Muscle layer of colon (tissue), 2 donors: ENCODE measurements at regions not wholly inside any gene's neighbourhood (a gene's known extent, or its start where the extent isn't known, plus 50 kb on each side); places are given as distances from the start of the nearest gene placed in this dataset.

Experiments
- H3K27ac ChIP-seq: one replicate; pipeline ENCODE4 v1.7.0; 2013; ENCODE audit warnings: low read depth, mild to moderate bottlenecking, low read length, moderate library complexity
- H3K27me3 ChIP-seq, 2 donors: one replicate each; pipeline ENCODE4 v1.7.0; 2013; ENCODE audit warnings: low read length in 2 of 2, mild to moderate bottlenecking in 2 of 2; ENCODE audit not compliant: insufficient read depth in 2 of 2, control insufficient read depth in 1 of 2
- H3K36me3 ChIP-seq: one replicate; pipeline ENCODE4 v1.7.0; 2013; ENCODE audit warnings: mild to moderate bottlenecking, low read length; ENCODE audit not compliant: insufficient read depth
- H3K4me1 ChIP-seq: one replicate; pipeline ENCODE4 v1.7.0; 2013; ENCODE audit warnings: mild to moderate bottlenecking, low read length; ENCODE audit not compliant: insufficient read depth
- H3K4me3 ChIP-seq, 2 donors: one replicate each; pipeline ENCODE4 v1.7.0; 2013; ENCODE audit warnings: low read length in 2 of 2, low read depth in 1 of 2, mild to moderate bottlenecking in 1 of 2, moderate library complexity in 1 of 2
- H3K9ac ChIP-seq: one replicate; pipeline ENCODE4 v1.7.0; 2013; ENCODE audit warnings: low read length
- H3K9me3 ChIP-seq: one replicate; pipeline ENCODE4 v1.7.0; 2013; ENCODE audit warnings: mild to moderate bottlenecking, low read length
- donor health status: abdominal sarcoma.
- donor health status: Adenocarcinoma of cecum.

GRCh38 chr1:185491604-185492003 is 174.6 kb upstream of the IVNS1ABP start:
- H3K9ac ChIP-seq: no peak overlapping the region
- H3K27ac ChIP-seq: no peak overlapping the region
- no peaks in the 10 kb centered on the region for H3K36me3 ChIP-seq
- no peaks in the 10 kb centered on the region for H3K9me3 ChIP-seq
- H3K27me3 ChIP-seq: no peaks in the 10 kb centered on the region
- H3K4me3 ChIP-seq: no peak overlapping the region
- H3K4me1 ChIP-seq: no peaks in the 10 kb centered on the region

DNA sequence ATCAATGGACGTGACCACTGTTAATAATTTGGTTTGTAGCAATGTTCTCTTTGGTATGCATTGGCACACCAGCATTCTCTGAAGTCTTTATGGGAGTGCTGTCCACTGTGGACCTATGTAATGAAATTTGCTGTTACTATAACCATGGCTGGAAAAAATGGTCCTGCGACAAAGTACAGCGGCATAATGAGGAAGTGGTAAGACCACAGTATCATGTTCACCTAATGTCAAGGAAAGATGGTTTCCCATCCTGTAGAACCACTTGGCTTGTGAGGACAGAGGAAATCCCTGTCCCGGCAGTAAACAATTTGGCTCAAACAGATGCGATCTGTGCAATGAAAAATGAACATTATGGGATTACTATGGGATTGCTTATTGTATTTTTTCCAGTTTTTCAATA is 173.9 kb upstream of the IVNS1ABP start:
- H3K4me3 ChIP-seq: no peak overlapping the region
- no peak overlapping the region for H3K27ac ChIP-seq
- no peaks in the 10 kb centered on the region for H3K27me3 ChIP-seq
- no peak overlapping the region for H3K9ac ChIP-seq
- no peaks in the 10 kb centered on the region for H3K36me3 ChIP-seq
- no peaks in the 10 kb centered on the region for H3K4me1 ChIP-seq
- H3K9me3 ChIP-seq: no peaks in the 10 kb centered on the region

GRCh38 chr1:185489406-185489805 is 172.4 kb upstream of the IVNS1ABP start:
- no peak overlapping the region for H3K27ac ChIP-seq
- no peak overlapping the region for H3K4me3 ChIP-seq
- H3K9me3 ChIP-seq: no peaks in the 10 kb centered on the region
- H3K4me1 ChIP-seq: no peaks in the 10 kb centered on the region
- no peaks in the 10 kb centered on the region for H3K36me3 ChIP-seq
- H3K9ac ChIP-seq: no peak overlapping the region
- no peaks in the 10 kb centered on the region for H3K27me3 ChIP-seq

DNA sequence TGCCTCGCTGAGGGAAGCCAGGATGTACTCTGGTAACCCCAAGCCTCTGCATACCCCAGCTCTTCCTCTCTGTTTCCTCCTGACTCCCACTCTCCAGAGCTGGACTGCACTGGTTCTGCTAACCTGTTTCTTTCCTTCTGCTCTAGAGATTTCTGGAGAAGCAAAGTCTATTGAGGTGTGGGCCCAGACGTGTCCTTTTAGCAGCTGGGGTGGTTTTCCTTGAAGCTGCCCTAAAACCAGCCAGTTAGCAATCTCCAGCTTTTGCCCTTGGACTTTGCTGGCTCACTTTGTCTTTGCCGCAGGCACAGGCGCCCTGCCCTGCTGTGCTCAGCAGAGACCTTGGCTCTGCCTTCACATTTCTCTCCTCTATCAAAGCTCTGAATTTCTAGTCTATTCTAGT is 171.8 kb upstream of the IVNS1ABP start:
- no peak overlapping the region for H3K4me3 ChIP-seq
- no peaks in the 10 kb centered on the region for H3K36me3 ChIP-seq
- no peaks in the 10 kb centered on the region for H3K9me3 ChIP-seq
- H3K4me1 ChIP-seq: no peaks in the 10 kb centered on the region
- H3K27ac ChIP-seq: no peak overlapping the region
- no peaks in the 10 kb centered on the region for H3K27me3 ChIP-seq
- H3K9ac ChIP-seq: no peak overlapping the region

DNA sequence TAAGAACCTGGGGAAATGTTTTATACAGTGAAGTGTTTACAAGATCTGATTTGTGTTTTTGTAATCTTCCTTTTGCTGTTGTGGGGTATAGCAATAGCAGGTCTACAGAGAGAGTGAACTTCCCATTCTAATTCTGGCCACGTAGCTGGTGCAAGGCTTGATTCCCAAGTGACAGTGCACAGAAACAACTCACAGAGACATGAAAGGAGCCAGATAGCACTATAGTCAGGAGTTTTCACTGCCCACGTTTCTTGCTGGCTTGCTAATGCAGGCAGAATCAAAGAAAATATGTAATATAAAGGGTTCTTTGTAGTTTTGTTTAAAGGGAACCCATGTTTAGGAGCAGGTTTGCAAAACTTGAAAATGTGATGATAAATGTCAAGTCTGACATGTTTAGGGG is 170.9 kb upstream of the IVNS1ABP start:
- Histone ChIP-seq H3K9me3 (no peaks in the 10 kb centered on the region), H3K36me3 (no peaks in the 10 kb centered on the region), H3K4me1 (no peaks in the 10 kb centered on the region), H3K4me3 (no peak overlapping the region), H3K27me3 (no peaks in the 10 kb centered on the region), H3K9ac (no peak overlapping the region), H3K27ac (no peak overlapping the region)

GRCh38 chr1:185487026-185487425 is 170.0 kb upstream of the IVNS1ABP start:
- Histone ChIP-seq H3K27ac (no peak overlapping the region), H3K9ac (no peak overlapping the region), H3K4me3 (no peak overlapping the region), H3K9me3 (no peaks in the 10 kb centered on the region), H3K36me3 (no peaks in the 10 kb centered on the region), H3K27me3 (no peaks in the 10 kb centered on the region), H3K4me1 (no peaks in the 10 kb centered on the region)

- Histone ChIP-seq H3K27ac (no peak overlapping the region), H3K9me3 (no peaks in the 10 kb centered on the region), H3K9ac (no peak overlapping the region), H3K4me1 (no peaks in the 10 kb centered on the region), H3K4me3 (no peak overlapping the region), H3K36me3 (no peaks in the 10 kb centered on the region), H3K27me3 (no peaks in the 10 kb centered on the region)
Observed at GRCh38 chr1:185486346-185486745, 169.3 kb upstream of the IVNS1ABP start.

DNA sequence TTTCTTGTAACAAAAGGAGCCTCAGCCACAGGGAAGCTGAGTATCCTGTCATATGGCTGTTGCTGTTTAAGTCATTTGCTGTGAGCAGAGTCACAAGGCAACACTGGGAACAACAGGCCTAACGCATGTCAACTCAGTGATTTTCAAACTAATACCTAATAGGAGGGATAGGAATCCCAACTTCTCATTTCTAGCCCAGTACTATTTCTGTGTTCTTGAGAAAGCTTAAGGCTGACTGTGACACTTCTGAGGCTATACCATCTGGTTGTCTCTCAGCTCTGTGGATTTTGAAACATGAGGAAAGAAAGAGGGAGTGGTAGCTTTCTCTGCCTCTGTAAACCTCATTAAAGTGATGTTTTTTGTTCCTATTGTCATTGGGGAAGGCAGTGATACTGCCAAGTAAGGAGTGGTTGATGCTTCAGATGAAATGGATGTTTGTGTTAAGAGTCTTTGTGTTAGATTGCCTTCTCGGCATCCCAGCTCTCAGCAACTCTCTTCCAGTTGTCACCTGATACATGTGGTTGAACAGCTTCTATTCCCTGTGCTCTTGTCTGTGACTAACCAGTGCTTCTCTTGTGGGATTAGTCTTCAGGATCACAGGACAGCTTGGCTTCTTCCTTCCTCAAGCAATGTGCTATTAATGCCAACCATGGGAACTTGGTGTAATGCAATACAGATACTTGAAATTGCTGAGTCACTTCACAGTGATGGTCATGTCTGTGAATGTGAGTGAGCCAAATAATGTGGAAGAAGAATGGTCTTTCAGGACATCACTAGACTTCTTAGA is 166.8 kb upstream of the IVNS1ABP start:
- no peak overlapping the region for H3K27ac ChIP-seq
- no peaks in the 10 kb centered on the region for H3K27me3 ChIP-seq
- no peak overlapping the region for H3K4me3 ChIP-seq

DNA sequence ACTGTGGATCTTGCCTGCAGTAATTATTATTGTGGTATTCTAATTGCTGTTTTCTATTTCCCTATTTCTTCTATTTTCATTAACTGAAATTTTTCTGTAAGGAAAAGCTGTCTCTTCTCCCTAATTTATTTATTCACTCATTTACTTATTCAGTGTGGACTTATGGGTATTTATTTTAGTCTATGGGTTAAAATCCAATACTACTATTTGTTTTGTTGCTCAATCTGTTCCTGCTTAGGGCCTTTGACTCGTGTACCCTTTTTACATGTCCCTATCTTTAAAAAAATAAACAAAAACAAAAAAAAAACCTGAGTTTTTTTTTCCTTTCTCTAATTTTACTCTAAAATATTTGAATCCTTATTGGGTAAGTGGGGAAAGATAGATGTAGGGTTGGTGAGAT is 166.2 kb upstream of the IVNS1ABP start:
- Histone ChIP-seq H3K9me3 (no peaks in the 10 kb centered on the region), H3K27ac (no peak overlapping the region), H3K36me3 (no peaks in the 10 kb centered on the region), H3K9ac (no peak overlapping the region), H3K27me3 (no peaks in the 10 kb centered on the region), H3K4me1 (no peaks in the 10 kb centered on the region), H3K4me3 (no peak overlapping the region)

More for the DNA sequence above, 166.8 kb upstream of the IVNS1ABP start:
- Histone ChIP-seq H3K9me3 (no peaks in the 10 kb centered on the region), H3K36me3 (no peaks in the 10 kb centered on the region), H3K9ac (no peak overlapping the region), H3K4me1 (no peaks in the 10 kb centered on the region)

- Histone ChIP-seq H3K9me3 (no peaks in the 10 kb centered on the region), H3K27ac (no peak overlapping the region), H3K27me3 (no peaks in the 10 kb centered on the region), H3K9ac (no peak overlapping the region), H3K4me3 (no peak overlapping the region), H3K4me1 (no peaks in the 10 kb centered on the region), H3K36me3 (no peaks in the 10 kb centered on the region)
Observed at GRCh38 chr1:185480545-185480944, 163.5 kb upstream of the IVNS1ABP start.

- Histone ChIP-seq H3K4me1 (no peaks in the 10 kb centered on the region), H3K27ac (no peak overlapping the region), H3K9me3 (no peaks in the 10 kb centered on the region), H3K4me3 (no peak overlapping the region), H3K27me3 (no peaks in the 10 kb centered on the region), H3K36me3 (no peaks in the 10 kb centered on the region), H3K9ac (no peak overlapping the region)
Observed at GRCh38 chr1:185479796-185480195, 162.8 kb upstream of the IVNS1ABP start.

GRCh38 chr1:185478877-185479276 is 161.8 kb upstream of the IVNS1ABP start:
- no peak overlapping the region for H3K4me3 ChIP-seq
- no peak overlapping the region for H3K27ac ChIP-seq
- H3K9me3 ChIP-seq: no peaks in the 10 kb centered on the region
- H3K4me1 ChIP-seq: no peaks in the 10 kb centered on the region
- H3K9ac ChIP-seq: no peak overlapping the region
- no peaks in the 10 kb centered on the region for H3K36me3 ChIP-seq
- no peaks in the 10 kb centered on the region for H3K27me3 ChIP-seq
